ENCODE measurements at regions not wholly inside any gene's neighbourhood (a gene's known extent, or its start where the extent isn't known, plus 50 kb on each side); places are given as distances from the start of the nearest gene placed in this dataset.

DNA sequence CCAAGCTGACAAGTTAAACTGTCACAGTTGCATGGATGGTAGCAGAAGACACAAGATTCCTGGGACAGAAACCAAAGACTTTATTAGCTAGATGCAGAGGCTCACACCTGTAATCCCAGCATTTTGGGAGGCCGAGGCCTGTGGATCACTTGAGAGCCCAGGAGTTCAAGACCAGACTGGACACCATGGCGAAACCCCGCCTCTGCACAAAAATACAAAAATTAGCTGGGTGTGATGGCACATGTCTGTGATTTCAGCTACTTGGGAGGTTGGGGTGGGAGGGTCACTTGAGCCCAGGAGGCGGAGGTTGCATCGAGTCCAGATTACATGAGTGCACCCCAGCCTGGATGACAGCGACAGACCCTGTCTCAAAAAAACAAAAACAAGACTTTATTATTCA, 346.6 kb downstream of the IRS2 start:
- no peaks in the 10 kb centered on the region for H3K4me1 ChIP-seq
- H3K9me3 ChIP-seq = no peaks in the 10 kb centered on the region
- no peak for DNase-seq
- no peaks in the 10 kb centered on the region for H3K27me3 ChIP-seq
- no peak overlapping the region for H3K27ac ChIP-seq
- no peak for TF ChIP-seq POLR2A (IDR thresholded peaks at IDR 0.05)
- TF ChIP-seq, protein P1, sequence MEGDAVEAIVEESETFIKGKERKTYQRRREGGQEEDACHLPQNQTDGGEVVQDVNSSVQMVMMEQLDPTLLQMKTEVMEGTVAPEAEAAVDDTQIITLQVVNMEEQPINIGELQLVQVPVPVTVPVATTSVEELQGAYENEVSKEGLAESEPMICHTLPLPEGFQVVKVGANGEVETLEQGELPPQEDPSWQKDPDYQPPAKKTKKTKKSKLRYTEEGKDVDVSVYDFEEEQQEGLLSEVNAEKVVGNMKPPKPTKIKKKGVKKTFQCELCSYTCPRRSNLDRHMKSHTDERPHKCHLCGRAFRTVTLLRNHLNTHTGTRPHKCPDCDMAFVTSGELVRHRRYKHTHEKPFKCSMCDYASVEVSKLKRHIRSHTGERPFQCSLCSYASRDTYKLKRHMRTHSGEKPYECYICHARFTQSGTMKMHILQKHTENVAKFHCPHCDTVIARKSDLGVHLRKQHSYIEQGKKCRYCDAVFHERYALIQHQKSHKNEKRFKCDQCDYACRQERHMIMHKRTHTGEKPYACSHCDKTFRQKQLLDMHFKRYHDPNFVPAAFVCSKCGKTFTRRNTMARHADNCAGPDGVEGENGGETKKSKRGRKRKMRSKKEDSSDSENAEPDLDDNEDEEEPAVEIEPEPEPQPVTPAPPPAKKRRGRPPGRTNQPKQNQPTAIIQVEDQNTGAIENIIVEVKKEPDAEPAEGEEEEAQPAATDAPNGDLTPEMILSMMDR (IDR thresholded peaks at IDR 0.05) = no peak
- 94 to 97% methylated on average over 5 to 6 of the region's 6 CpGs for WGBS, 2 donors
- no peak overlapping the region for H3K4me3 ChIP-seq
- H3K36me3 ChIP-seq (ENCODE audit: low read depth, missing control alignments) = no peaks in the 10 kb centered on the region
- intact Hi-C loops (cut with DNase I; ENCODE audit: low total_unique reads) = no loop called here

DNA sequence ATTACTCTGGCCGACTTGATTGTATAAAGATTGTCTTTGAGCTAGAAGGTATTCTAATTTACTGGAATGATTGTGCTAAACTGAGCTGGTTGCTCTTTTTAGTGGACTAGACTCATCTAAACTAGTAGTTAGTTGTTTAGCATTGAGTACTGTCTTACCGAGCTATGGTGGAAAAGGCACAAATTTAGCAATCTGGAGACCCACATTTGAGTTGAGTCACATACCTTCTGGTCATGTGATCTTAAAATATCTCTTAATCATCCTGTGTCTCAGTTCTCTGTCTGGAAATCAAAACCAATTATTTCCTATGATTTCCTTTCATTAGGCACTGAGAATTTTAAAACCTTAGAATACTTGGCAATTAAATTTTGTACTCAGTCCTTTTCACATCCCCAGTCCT, 349.5 kb downstream of the IRS2 start:
- intact Hi-C loops (cut with DNase I; ENCODE audit: low total_unique reads) = no loop called here
- WGBS, 2 donors = 75 to 83% methylated on average over 2 of the region's 2 CpGs
- Histone ChIP-seq H3K36me3 (ENCODE audit: low read depth, missing control alignments) (no peaks in the 10 kb centered on the region), H3K4me3 (no peak overlapping the region), H3K4me1 (no peaks in the 10 kb centered on the region), H3K27ac (no peak overlapping the region), H3K9me3 (no peaks in the 10 kb centered on the region), H3K27me3 (no peaks in the 10 kb centered on the region)
- TF ChIP-seq, protein P1 (IDR thresholded peaks at IDR 0.05) = no peak
- TF ChIP-seq POLR2A (IDR thresholded peaks at IDR 0.05) = no peak
- DNase-seq = no peak

DNA sequence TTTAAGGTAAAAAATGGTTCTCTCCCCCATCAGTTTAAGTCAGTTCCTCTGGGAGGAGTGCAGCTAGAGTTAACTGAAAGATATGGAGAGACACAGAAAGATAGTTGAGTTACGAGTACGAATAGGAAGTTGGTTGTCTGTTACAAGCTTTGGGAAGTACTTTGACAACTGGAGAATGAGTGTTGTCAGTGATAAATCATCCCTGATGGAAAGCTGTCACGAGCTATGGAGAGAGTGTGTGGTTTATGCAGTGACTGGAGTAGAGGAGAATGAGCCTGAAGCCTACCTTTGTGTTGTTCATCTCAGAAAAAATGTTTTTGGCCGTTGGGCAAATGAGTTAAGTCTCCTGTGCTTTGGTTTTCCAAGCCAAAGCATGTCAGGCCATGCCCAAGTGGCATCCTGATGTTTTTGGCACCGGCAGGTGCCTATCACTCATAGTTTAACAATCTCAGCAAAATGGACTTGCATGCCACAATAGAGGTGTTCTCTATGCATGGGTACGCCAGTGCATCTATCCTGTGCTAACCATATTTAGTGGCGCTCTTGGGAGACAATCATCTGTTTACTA, 350.2 kb downstream of the IRS2 start:
- no peak overlapping the region for H3K4me3 ChIP-seq
- H3K9me3 ChIP-seq = no peaks in the 10 kb centered on the region
- intact Hi-C loops (cut with DNase I; ENCODE audit: low total_unique reads) = no loop called here
- WGBS, 2 donors = 78 to 91% methylated on average over 7 of the region's 7 CpGs
- no peak overlapping the region for H3K27ac ChIP-seq
- TF ChIP-seq, protein P1 (IDR thresholded peaks at IDR 0.05) = no peak
- no peak for TF ChIP-seq POLR2A (IDR thresholded peaks at IDR 0.05)
- no peaks in the 10 kb centered on the region for H3K4me1 ChIP-seq
- no peaks in the 10 kb centered on the region for H3K27me3 ChIP-seq
- no peak for DNase-seq
- H3K36me3 ChIP-seq (ENCODE audit: low read depth, missing control alignments) = no peaks in the 10 kb centered on the region

DNA sequence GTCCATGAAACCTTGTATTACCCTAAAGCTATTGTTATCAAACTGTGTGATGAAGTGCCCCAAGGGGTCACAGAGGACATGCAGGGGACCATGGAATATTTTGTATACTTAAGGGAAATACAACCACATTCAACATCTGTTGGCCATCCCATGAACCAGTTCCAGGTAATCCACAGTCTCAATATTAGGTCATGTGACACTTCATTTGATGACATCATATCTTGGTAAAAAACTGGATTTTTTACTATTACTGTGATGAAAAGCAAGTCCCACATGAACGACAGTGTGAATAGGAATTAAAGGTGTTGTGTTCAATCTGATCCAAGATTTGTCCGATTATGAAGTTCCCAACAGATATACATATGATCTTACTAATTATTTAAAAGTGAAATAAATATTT, 355.2 kb downstream of the IRS2 start:
- intact Hi-C loops (cut with DNase I; ENCODE audit: low total_unique reads) = no loop called here
- TF ChIP-seq, protein P1 (IDR thresholded peaks at IDR 0.05) = no peak
- TF ChIP-seq POLR2A (IDR thresholded peaks at IDR 0.05) = no peak
- no peaks in the 10 kb centered on the region for H3K27me3 ChIP-seq
- no peak overlapping the region for H3K27ac ChIP-seq
- no peak for DNase-seq
- H3K4me3 ChIP-seq = no peak overlapping the region
- H3K4me1 ChIP-seq = no peaks in the 10 kb centered on the region
- WGBS, 2 donors = 46 to 74% methylated on average over 2 of the region's 2 CpGs
- no peaks in the 10 kb centered on the region for H3K9me3 ChIP-seq
- H3K36me3 ChIP-seq (ENCODE audit: low read depth, missing control alignments) = no peaks in the 10 kb centered on the region

DNA sequence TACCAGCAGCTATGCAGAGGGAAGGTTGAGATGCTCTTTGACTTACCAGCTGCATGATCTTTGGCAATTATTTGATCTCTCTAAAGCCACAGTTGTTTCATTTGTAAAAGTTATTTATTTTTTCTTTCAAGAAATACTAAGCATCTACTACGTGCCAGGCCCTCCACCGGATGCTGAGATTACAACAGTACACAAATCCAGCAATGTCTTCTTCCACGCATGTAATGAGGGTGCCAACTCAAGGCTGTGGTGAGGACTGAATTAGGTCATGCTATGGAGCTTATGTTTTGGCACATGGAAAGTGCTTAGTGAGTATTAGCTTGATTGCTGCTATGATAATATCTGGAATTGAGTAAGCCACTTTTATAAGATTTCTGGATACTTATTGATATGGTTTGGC, 358.2 kb downstream of the IRS2 start:
- no peak for DNase-seq
- Histone ChIP-seq H3K27me3 (no peaks in the 10 kb centered on the region), H3K4me1 (no peaks in the 10 kb centered on the region), H3K36me3 (ENCODE audit: low read depth, missing control alignments) (no peaks in the 10 kb centered on the region), H3K4me3 (no peak overlapping the region), H3K27ac (no peak overlapping the region), H3K9me3 (no peaks in the 10 kb centered on the region)
- no peak for TF ChIP-seq POLR2A (IDR thresholded peaks at IDR 0.05)
- TF ChIP-seq, protein P1 (IDR thresholded peaks at IDR 0.05) = no peak
- intact Hi-C loops (cut with DNase I; ENCODE audit: low total_unique reads) = no loop called here
- WGBS, 2 donors = 90 to 97% methylated on average over 3 of the region's 3 CpGs
